ENCODE measurements at regions not wholly inside any gene's neighbourhood (a gene's known extent, or its start where the extent isn't known, plus 50 kb on each side); places are given as distances from the start of the nearest gene placed in this dataset.

DNA sequence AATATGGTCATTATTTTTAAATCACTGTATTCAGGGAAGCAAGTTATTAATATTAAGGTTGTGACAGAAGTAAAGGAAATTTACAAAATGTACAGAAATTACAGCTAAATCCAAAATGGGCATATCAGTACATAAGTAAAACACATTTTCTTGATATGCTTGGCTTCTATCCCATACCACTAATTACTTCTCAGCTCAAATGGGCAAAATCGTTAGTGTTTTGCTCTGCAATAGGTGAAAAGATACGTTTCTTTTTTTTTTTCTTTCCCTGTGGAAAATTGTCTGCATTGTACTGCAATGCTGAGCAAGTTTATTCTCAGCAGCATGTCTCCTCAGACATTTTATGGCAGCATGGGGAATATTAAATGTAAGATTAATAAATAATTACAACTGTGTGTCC, 77.1 kb upstream of the PRMT6 start:
- TF ChIP-seq CTCF (IDR thresholded peaks at IDR 0.05), result no peak
- no peak for TF ChIP-seq POLR2A (IDR thresholded peaks at IDR 0.05)
